ENCODE measurements at regions not wholly inside any gene's neighbourhood (a gene's known extent, or its start where the extent isn't known, plus 50 kb on each side); places are given as distances from the start of the nearest gene placed in this dataset.
"Not testable (repeated sequence)": the region's sequence is repeated elsewhere in the genome, so short reads cannot be mapped to it uniquely, and the experiment has no call there.

- H3K27me3 ChIP-seq (ENCODE audit: insufficient read depth, low read length, poor library complexity, severe bottlenecking) = no peaks in the 10 kb centered on the region
- Mint-ChIP-seq H3K4me3 (no peak overlapping the region), H3K36me3 (peaks cover 0 to 20% (median 0%) of the 10 kb centered on the region in 3 donors), H3K9me3 (peaks cover 7 to 16% (median 13%) of the 10 kb centered on the region in 5 donors), H3K4me1 (peaks cover 0 to 4% (median 3%) of the 10 kb centered on the region in 3 donors), H3K27me3 (peaks cover 7 to 50% of the 10 kb centered on the region in 2 donors), H3K27ac (no peak overlapping the region)
- POLR2A ChIA-PET = no interaction called here
- CTCF ChIA-PET = interaction anchor here (0.6 to 1.0 kb wide), 2 partner anchors 17 to 48 kb away, joined by 3 read pairs; no protein-coding TSS in a partner anchor
- no peaks in the 10 kb centered on the region for H3K9me3 ChIP-seq (ENCODE audit: low read length)
- no peaks in the 10 kb centered on the region for H3K36me3 ChIP-seq (ENCODE audit: insufficient read depth, low read length)
- H3K4me3 ChIP-seq (ENCODE audit: low read length) = no peak overlapping the region
- H3K4me1 ChIP-seq (ENCODE audit: insufficient read depth, low read length) = no peaks in the 10 kb centered on the region
- DNase-seq = no peak
- no peak overlapping the region for H3K27ac ChIP-seq (ENCODE audit: low read depth, low read length)
These were observed 270.9 kb downstream of the COG6 start for GRCh38 chr13:39926345-39926744.

GRCh38 chr13:39928261-39928660 is 272.8 kb downstream of the COG6 start:
- H3K4me3 ChIP-seq (ENCODE audit: low read length) = no peak overlapping the region
- H3K4me1 ChIP-seq (ENCODE audit: insufficient read depth, low read length) = no peaks in the 10 kb centered on the region
- no peaks in the 10 kb centered on the region for H3K27me3 ChIP-seq (ENCODE audit: insufficient read depth, low read length, poor library complexity, severe bottlenecking)
- DNase-seq = no peak
- H3K9me3 Mint-ChIP-seq = peaks cover 5 to 9% (median 7%) of the 10 kb centered on the region in 5 donors
- peaks cover 0 to 25% (median 0%) of the 10 kb centered on the region in 3 donors for H3K36me3 Mint-ChIP-seq
- no peaks in the 10 kb centered on the region for H3K9me3 ChIP-seq (ENCODE audit: low read length)
- no peaks in the 10 kb centered on the region for H3K36me3 ChIP-seq (ENCODE audit: insufficient read depth, low read length)
- H3K27ac Mint-ChIP-seq = no peak overlapping the region
- H3K4me3 Mint-ChIP-seq = no peak overlapping the region
- CTCF ChIA-PET = no interaction called here
- POLR2A ChIA-PET = no interaction called here
- H3K27ac ChIP-seq (ENCODE audit: low read depth, low read length) = no peak overlapping the region
- H3K27me3 Mint-ChIP-seq = peaks cover 13 to 46% of the 10 kb centered on the region in 2 donors
- peaks cover 0 to 4% (median 3%) of the 10 kb centered on the region in 3 donors for H3K4me1 Mint-ChIP-seq

DNA sequence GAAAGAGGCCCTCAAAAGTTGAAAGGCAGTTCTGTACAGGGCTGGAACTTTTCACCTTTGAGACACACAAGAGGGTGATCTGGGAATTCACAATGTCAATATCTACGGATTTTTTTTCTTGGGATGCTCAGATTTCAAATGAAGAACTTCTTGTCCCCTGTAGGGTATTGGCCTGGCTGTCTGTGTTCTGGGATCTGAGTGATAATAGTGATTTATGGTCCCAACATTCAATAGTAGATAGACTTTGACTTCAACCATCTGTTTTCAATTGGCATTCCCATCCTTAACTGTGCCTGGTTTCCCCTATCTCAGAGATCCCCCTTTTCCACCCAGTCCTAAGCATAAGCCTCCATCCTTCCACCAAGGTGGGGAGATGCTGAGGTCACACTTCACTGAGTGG is 274.1 kb downstream of the COG6 start:
- CTCF ChIA-PET = no interaction called here
- Histone ChIP-seq H3K4me1 (ENCODE audit: insufficient read depth, low read length) (no peaks in the 10 kb centered on the region), H3K27me3 (ENCODE audit: insufficient read depth, low read length, poor library complexity, severe bottlenecking) (no peaks in the 10 kb centered on the region), H3K36me3 (ENCODE audit: insufficient read depth, low read length) (no peaks in the 10 kb centered on the region), H3K4me3 (ENCODE audit: low read length) (no peak overlapping the region), H3K27ac (ENCODE audit: low read depth, low read length) (no peak overlapping the region), H3K9me3 (ENCODE audit: low read length) (no peaks in the 10 kb centered on the region)
- peaks cover 0 to 25% (median 0%) of the 10 kb centered on the region in 3 donors for H3K36me3 Mint-ChIP-seq
- no peak for DNase-seq
- peaks cover 0 to 4% (median 3%) of the 10 kb centered on the region in 3 donors for H3K4me1 Mint-ChIP-seq
- peaks cover 3 to 9% (median 5%) of the 10 kb centered on the region in 5 donors for H3K9me3 Mint-ChIP-seq
- no peak overlapping the region for H3K27ac Mint-ChIP-seq
- POLR2A ChIA-PET = no interaction called here
- H3K27me3 Mint-ChIP-seq = peaks cover 13 to 40% of the 10 kb centered on the region in 2 donors
- no peak overlapping the region for H3K4me3 Mint-ChIP-seq

- no peaks in the 10 kb centered on the region for H3K36me3 ChIP-seq (ENCODE audit: insufficient read depth, low read length)
- Mint-ChIP-seq H3K9me3 (peaks cover 0 to 7% (median 5%) of the 10 kb centered on the region in 5 donors), H3K4me3 (no peak overlapping the region), H3K4me1 (peaks cover 0 to 4% (median 3%) of the 10 kb centered on the region in 3 donors), H3K27me3 (peaks cover 13 to 40% of the 10 kb centered on the region in 2 donors), H3K27ac (no peak overlapping the region), H3K36me3 (peaks cover 0 to 21% (median 0%) of the 10 kb centered on the region in 3 donors)
- H3K27me3 ChIP-seq (ENCODE audit: insufficient read depth, low read length, poor library complexity, severe bottlenecking) = no peaks in the 10 kb centered on the region
- DNase-seq = no peak
- H3K4me1 ChIP-seq (ENCODE audit: insufficient read depth, low read length) = no peaks in the 10 kb centered on the region
- CTCF ChIA-PET = no interaction called here
- no peak overlapping the region for H3K4me3 ChIP-seq (ENCODE audit: low read length)
- no peak overlapping the region for H3K27ac ChIP-seq (ENCODE audit: low read depth, low read length)
- no peaks in the 10 kb centered on the region for H3K9me3 ChIP-seq (ENCODE audit: low read length)
- POLR2A ChIA-PET = no interaction called here
These were observed 274.6 kb downstream of the COG6 start for GRCh38 chr13:39930060-39930459.

DNA sequence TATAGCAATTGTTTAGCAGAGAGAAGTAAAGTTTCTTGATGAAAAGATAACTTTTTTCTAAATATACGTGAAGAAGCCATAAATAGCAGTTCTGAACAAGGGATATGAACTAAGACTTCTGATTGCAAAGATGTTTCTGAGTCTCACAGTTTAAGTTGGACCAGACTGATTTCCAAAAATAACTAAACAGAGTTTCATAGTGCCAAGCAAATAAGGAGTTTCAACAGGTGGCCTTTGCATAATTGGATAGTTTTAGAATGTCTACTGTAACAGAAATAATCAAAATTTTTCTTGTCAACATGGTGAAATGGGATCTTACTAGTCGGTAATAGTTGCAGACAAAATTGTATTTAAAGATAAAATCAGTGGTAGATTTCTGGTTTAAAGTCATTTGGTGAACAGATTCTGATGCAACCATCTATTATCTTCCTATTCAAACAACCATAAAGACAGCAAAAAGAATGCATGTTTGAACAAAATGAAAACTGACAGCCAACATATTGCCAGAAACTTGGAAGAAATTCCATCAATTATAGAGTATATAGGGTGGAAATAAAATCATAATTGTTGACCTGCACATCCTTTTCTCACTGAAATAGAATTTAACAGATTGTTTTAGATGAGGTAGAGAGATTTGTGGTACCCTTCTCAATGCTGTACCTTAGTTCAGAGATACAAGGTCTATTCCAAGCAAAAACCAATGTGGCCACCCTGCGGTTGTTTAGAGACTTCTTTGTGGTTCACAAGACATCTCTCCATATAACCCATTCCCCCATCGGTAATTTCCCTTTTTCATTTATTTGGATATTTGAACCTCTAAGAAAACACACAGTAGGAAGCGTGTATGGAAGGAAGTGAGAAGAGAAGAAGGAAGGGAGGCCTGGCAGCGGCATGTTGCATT is 275.3 kb downstream of the COG6 start:
- Mint-ChIP-seq H3K27me3 (peaks cover 13 to 35% of the 10 kb centered on the region in 2 donors), H3K4me1 (peaks cover 0 to 4% (median 3%) of the 10 kb centered on the region in 3 donors), H3K9me3 (peaks cover 0 to under 1% (median 0%) of the 10 kb centered on the region in 5 donors), H3K27ac (no peak overlapping the region), H3K36me3 (peaks cover 0 to 15% (median 0%) of the 10 kb centered on the region in 3 donors), H3K4me3 (no peak overlapping the region)
- no peak for DNase-seq
- H3K9me3 ChIP-seq (ENCODE audit: low read length) = no peaks in the 10 kb centered on the region
- no peaks in the 10 kb centered on the region for H3K36me3 ChIP-seq (ENCODE audit: insufficient read depth, low read length)
- CTCF ChIA-PET = no interaction called here
- H3K27ac ChIP-seq (ENCODE audit: low read depth, low read length) = no peak overlapping the region
- H3K4me1 ChIP-seq (ENCODE audit: insufficient read depth, low read length) = no peaks in the 10 kb centered on the region
- H3K27me3 ChIP-seq (ENCODE audit: insufficient read depth, low read length, poor library complexity, severe bottlenecking) = no peaks in the 10 kb centered on the region
- POLR2A ChIA-PET = no interaction called here
- H3K4me3 ChIP-seq (ENCODE audit: low read length) = no peak overlapping the region

GRCh38 chr13:39931505-39931904 is 276.0 kb downstream of the COG6 start:
- H3K27me3 Mint-ChIP-seq = peaks cover 13 to 31% of the 10 kb centered on the region in 2 donors
- Histone ChIP-seq H3K36me3 (ENCODE audit: insufficient read depth, low read length) (no peaks in the 10 kb centered on the region), H3K4me1 (ENCODE audit: insufficient read depth, low read length) (no peaks in the 10 kb centered on the region), H3K27ac (ENCODE audit: low read depth, low read length) (no peak overlapping the region), H3K27me3 (ENCODE audit: insufficient read depth, low read length, poor library complexity, severe bottlenecking) (no peaks in the 10 kb centered on the region), H3K4me3 (ENCODE audit: low read length) (no peak overlapping the region), H3K9me3 (ENCODE audit: low read length) (no peaks in the 10 kb centered on the region)
- ChIA-PET POLR2A (no interaction called here), CTCF (no interaction called here)
- H3K36me3 Mint-ChIP-seq = peaks cover 0 to 15% (median 0%) of the 10 kb centered on the region in 3 donors
- H3K9me3 Mint-ChIP-seq = no peaks in the 10 kb centered on the region
- DNase-seq = no peak
- no peak overlapping the region for H3K4me3 Mint-ChIP-seq
- H3K4me1 Mint-ChIP-seq = peaks cover 0 to 4% (median 3%) of the 10 kb centered on the region in 3 donors
- no peak overlapping the region for H3K27ac Mint-ChIP-seq

DNA sequence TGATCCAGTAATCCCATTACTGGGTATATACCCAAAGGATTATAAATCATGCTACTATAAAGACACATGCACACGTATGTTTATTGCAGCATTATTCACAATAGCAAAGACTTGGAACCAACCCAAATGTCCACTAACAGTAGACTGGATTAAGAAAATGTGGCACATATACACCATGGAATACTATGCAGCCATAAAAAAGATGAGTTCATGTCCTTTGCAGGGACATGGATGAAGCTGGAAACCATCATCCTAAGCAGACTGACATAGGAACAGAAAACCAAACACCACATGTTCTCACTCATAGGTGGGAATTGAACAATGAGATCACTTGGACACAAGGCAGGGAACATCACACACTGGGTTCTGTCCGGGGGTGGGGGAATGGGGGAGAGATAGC is 277.1 kb downstream of the COG6 start:
- Mint-ChIP-seq H3K4me1 (peaks cover 4 to 12% (median 11%) of the 10 kb centered on the region in 3 donors), H3K36me3 (peaks cover 0 to 15% (median 0%) of the 10 kb centered on the region in 3 donors), H3K27me3 (peaks cover 13 to 27% of the 10 kb centered on the region in 2 donors)
- H3K27ac ChIP-seq (ENCODE audit: low read depth, low read length); DNase-seq; H3K9me3 Mint-ChIP-seq; H3K4me3 Mint-ChIP-seq; H3K36me3 ChIP-seq (ENCODE audit: insufficient read depth, low read length); POLR2A ChIA-PET; H3K27ac Mint-ChIP-seq; H3K27me3 ChIP-seq (ENCODE audit: insufficient read depth, low read length, poor library complexity, severe bottlenecking); H3K9me3 ChIP-seq (ENCODE audit: low read length); H3K4me3 ChIP-seq (ENCODE audit: low read length); H3K4me1 ChIP-seq (ENCODE audit: insufficient read depth, low read length): not testable (repeated sequence)
- CTCF ChIA-PET = interaction anchor here (1.2 kb wide), 1 partner anchor 10 kb away, joined by 8 read pairs; no protein-coding TSS in a partner anchor

DNA sequence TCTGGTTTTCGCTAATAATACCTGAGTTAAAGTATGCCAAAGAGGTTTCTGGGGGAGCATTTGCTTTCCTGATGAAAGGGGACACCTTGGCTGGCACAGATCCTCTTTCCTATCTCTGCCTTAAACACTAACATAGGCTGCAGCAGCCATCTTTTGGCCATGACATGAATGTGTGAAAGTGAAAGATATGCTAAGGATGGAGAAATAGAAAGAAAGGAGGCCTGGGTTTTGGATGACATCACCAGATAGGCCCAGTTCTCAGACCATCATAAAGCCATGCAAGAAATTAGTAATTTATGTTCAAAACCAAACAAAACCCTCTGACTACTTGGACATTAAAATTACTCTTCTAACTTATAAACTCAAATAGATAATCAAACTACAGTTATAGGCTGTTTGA is 279.7 kb downstream of the COG6 start:
- no peaks in the 10 kb centered on the region for H3K9me3 Mint-ChIP-seq
- H3K27me3 Mint-ChIP-seq = peaks cover 5 to 9% of the 10 kb centered on the region in 2 donors
- H3K4me3 ChIP-seq (ENCODE audit: low read length) = no peak overlapping the region
- no peak overlapping the region for H3K4me3 Mint-ChIP-seq
- no peaks in the 10 kb centered on the region for H3K27me3 ChIP-seq (ENCODE audit: insufficient read depth, low read length, poor library complexity, severe bottlenecking)
- no peaks in the 10 kb centered on the region for H3K36me3 ChIP-seq (ENCODE audit: insufficient read depth, low read length)
- ChIA-PET CTCF (no interaction called here), POLR2A (no interaction called here)
- H3K36me3 Mint-ChIP-seq = peaks cover 0 to 9% (median 0%) of the 10 kb centered on the region in 3 donors
- H3K4me1 Mint-ChIP-seq = peaks cover 4 to 12% (median 10%) of the 10 kb centered on the region in 3 donors
- peaks cover 9% of the 10 kb centered on the region for H3K4me1 ChIP-seq (ENCODE audit: insufficient read depth, low read length)
- DNase-seq = no peak
- H3K27ac Mint-ChIP-seq = no peak overlapping the region
- no peak overlapping the region for H3K27ac ChIP-seq (ENCODE audit: low read depth, low read length)
- H3K9me3 ChIP-seq (ENCODE audit: low read length) = no peaks in the 10 kb centered on the region

Data from CD8-positive, alpha-beta memory T cell (primary cell).